ENCODE measurements at regions not wholly inside any gene's neighbourhood (a gene's known extent, or its start where the extent isn't known, plus 50 kb on each side); places are given as distances from the start of the nearest gene placed in this dataset.

DNA sequence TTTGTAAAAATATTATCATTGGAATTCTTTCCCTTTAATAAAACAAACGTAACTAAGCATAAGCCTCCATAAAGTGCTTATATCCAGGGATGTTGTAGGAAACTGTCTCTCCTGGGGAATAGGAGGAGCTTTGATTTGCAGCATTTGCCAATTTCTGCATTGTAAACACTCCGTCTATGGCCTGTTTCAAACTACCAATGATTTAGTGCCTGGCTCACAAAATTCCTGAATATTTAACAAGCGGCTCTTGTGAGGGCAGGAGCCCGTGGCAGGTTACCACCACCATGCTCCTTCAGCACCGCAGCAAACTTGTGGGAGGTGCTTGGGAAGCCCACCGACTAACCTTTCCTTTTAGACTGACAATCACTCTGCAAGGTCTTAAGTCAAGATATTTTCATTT, 520.3 kb downstream of the SOX11 start:
- H3K4me3 ChIP-seq (ENCODE audit: control insufficient read depth, low read depth, low read length): no peak overlapping the region
- DNase-seq (ENCODE audit: low read depth): no peak
- no peak for TF ChIP-seq CTCF (conservative IDR thresholded peaks at IDR 0.05; ENCODE audit: control insufficient read depth, insufficient read depth, low read depth, low read length)

DNA sequence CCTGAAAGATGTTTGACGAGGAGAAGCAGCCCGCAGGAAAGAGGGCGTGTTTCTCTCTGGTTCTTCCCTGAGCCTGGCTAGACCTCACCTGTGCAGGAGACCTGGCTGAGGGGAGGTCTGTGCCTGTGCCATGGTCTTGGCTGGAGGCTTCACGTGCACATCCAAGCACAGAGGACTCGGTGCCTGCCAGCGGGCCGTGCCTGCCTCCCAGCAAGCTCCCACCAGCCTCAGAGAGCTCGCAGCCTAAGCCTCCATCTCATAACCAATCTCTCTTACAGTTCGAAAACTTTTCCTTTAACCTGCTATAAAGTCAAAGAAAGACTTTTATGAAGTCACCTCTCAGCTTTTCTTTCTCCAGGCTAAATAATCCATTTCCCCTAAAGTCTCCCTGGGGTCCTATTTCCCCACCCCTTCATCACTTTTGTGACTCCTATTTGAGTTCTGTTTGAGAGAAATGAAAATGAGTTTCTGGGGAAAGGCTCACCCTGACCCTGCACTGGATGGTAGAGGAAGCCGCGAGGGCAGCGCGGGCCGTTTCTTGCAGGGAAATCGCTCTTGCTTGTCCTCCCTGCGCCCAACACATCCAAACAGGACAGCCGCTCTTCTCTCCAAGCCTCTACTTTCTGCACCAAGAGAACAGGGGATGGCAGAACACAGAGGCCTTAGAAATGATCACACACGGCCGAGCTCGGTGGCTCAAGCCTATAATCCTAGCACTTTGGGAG, 521.0 kb downstream of the SOX11 start:
- TF ChIP-seq CTCF (conservative IDR thresholded peaks at IDR 0.05; ENCODE audit: control insufficient read depth, insufficient read depth, low read depth, low read length): no peak

DNA sequence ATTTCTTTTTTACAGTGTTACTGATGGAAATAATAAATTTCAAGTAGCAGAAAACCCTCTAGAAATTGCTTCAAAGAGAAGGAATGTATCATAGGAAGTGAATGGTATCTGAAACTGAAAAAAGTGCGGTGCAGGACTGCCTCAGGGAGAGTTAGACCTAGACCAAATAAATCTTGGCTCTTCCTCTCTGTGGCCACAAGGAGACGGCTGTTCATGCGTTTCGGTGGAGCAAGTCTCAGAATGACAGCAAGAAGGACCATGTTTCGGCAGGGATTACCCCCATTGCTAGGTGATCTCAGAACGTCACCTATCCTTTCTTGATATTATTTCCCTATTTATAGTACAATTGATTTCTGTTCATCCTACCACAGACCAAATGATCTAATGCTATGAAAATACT, 522.3 kb downstream of the SOX11 start:
- TF ChIP-seq CTCF (conservative IDR thresholded peaks at IDR 0.05; ENCODE audit: control insufficient read depth, insufficient read depth, low read depth, low read length): no peak
- no peak for DNase-seq (ENCODE audit: low read depth)

More for the DNA sequence above, 521.0 kb downstream of the SOX11 start:
- DNase-seq (ENCODE audit: low read depth): no peak
- H3K4me3 ChIP-seq (ENCODE audit: control insufficient read depth, low read depth, low read length): no peak overlapping the region

DNA sequence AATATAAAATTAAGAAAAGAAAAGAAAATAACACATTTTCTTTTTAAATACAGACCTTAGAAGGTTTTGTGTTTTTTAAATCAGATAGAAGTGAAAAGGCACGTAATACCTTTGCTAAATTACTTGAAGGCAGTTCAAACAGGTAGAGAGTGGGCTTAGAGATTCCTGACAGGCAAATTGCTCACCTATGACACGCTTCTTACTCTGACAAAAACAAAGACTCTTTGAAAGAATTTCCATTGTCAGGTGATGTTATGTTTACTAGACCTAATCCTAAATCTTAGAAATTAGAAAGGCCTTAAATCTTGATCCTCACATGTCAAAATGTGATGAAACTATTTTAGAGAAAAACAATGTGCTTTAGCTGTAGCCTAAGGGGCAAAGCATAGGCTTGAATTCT, 522.9 kb downstream of the SOX11 start:
- TF ChIP-seq CTCF (conservative IDR thresholded peaks at IDR 0.05; ENCODE audit: control insufficient read depth, insufficient read depth, low read depth, low read length): no peak
- H3K4me3 ChIP-seq (ENCODE audit: control insufficient read depth, low read depth, low read length): no peak overlapping the region
- no peak for DNase-seq (ENCODE audit: low read depth)

More for the DNA sequence above, 522.3 kb downstream of the SOX11 start:
- no peak overlapping the region for H3K4me3 ChIP-seq (ENCODE audit: control insufficient read depth, low read depth, low read length)

DNA sequence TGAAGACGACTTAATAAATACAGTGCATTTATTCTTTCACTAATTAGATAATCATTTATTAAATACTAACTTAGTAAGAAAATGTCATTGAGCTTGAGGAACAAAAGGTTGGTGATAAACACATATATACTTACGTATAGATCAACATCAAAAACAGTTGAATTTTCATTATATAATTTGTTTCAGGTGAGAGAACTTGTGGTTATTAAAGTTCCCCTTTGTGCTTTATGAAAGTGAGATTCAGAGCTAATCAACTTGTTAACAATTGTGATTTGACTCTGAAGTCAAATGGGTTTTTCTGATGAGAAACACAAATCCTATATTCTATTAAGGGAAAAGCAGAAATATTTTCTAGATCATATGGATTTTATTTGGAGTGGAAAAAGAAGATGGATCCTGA, 524.0 kb downstream of the SOX11 start:
- TF ChIP-seq CTCF (conservative IDR thresholded peaks at IDR 0.05; ENCODE audit: control insufficient read depth, insufficient read depth, low read depth, low read length): no peak
- no peak for DNase-seq (ENCODE audit: low read depth)
- H3K4me3 ChIP-seq (ENCODE audit: control insufficient read depth, low read depth, low read length): no peak overlapping the region

DNA sequence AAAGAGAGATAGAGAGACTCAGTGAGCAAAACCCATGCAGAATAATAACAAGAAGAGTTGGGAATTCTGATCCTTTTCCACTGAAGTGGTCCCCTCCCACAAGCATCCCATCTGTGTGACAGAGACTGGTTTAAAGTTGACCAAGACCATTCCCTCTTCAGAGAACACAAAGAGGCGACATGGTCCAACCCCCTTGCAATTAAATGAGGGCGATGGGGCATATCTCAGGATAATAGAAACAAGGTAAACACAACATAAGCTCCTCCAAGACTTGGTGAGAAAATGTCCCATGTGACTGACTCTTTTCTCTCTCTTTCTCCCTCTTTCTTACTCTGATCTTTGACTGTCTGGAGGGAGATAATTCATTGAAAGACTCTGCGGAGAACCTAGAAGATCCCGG, 526.7 kb downstream of the SOX11 start:
- DNase-seq (ENCODE audit: low read depth): no peak
- TF ChIP-seq CTCF (conservative IDR thresholded peaks at IDR 0.05; ENCODE audit: control insufficient read depth, insufficient read depth, low read depth, low read length): no peak
- H3K4me3 ChIP-seq (ENCODE audit: control insufficient read depth, low read depth, low read length): no peak overlapping the region

DNA sequence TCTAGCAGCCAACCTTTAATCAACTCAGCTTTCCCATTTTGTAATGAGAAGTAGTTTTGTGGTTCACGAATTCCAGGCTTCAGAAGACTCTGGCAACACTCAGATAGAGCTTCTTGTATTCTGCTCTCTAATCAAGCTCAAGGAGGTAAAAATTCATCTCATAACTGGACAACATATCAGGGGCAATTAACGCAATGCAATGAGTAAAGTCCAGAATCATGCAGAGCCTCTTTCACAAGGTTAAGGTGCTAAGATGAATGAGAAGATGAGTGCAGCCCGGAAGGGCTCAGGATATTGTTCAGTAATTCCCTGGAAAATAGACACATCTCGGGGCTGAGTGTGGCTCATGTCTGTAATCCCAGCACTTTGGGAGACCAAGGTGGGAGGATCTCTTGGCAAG, 527.7 kb downstream of the SOX11 start:
- H3K4me3 ChIP-seq (ENCODE audit: control insufficient read depth, low read depth, low read length): no peak overlapping the region
- TF ChIP-seq CTCF (conservative IDR thresholded peaks at IDR 0.05; ENCODE audit: control insufficient read depth, insufficient read depth, low read depth, low read length): no peak
- no peak for DNase-seq (ENCODE audit: low read depth)
